Ectodermal cell (in vitro differentiated cells): ENCODE measurements at regions not wholly inside any gene's neighbourhood (a gene's known extent, or its start where the extent isn't known, plus 50 kb on each side); places are given as distances from the start of the nearest gene placed in this dataset.

Experiments used
- H3K27ac ChIP-seq: 2 replicates; pipeline ENCODE4 v1.7.0; 2013; ENCODE audit warnings: mild to moderate bottlenecking, low read depth, low read length; ENCODE audit not compliant: insufficient read depth, poor library complexity, severe bottlenecking
- H3K27me3 ChIP-seq: 2 replicates; pipeline ENCODE4 v1.7.0; 2013; ENCODE audit warnings: mild to moderate bottlenecking, low read length; ENCODE audit not compliant: insufficient read depth, control insufficient read depth, poor library complexity, severe bottlenecking
- H3K36me3 ChIP-seq: one replicate; pipeline ENCODE4 v1.7.0; 2013; ENCODE audit warnings: low read length; ENCODE audit not compliant: control insufficient read depth, insufficient read depth
- H3K4me1 ChIP-seq: one replicate; pipeline ENCODE4 v1.7.0; 2013; ENCODE audit warnings: low read length; ENCODE audit not compliant: control insufficient read depth, insufficient read depth
- H3K4me3 ChIP-seq: 2 replicates; pipeline ENCODE4 v1.7.0; 2013; ENCODE audit warnings: low read depth, low read length, control low read depth; ENCODE audit not compliant: insufficient read depth
- H3K9me3 ChIP-seq: 2 replicates; pipeline ENCODE4 v1.7.0; 2013; ENCODE audit warnings: mild to moderate bottlenecking, low read length, moderate library complexity; ENCODE audit not compliant: control insufficient read depth
- WGBS, 2 experiments: methylation state at CpG; one replicate each; pipeline ENCODE4 v1.1.7; 2013; ENCODE audit warnings: missing lambda C conversion rate in 2 of 2; 5-methylcytosine and 5-hydroxymethylcytosine counted together

GRCh38 chr22:27135031-27135981 lies 477.9 kb downstream of the MIAT start:
- Histone ChIP-seq H3K27me3 (no peaks in the 10 kb centered on the region), H3K4me1 (peaks cover 23% of the 10 kb centered on the region), H3K27ac (no peak overlapping the region), H3K9me3 (no peaks in the 10 kb centered on the region), H3K36me3 (no peaks in the 10 kb centered on the region), H3K4me3 (no peak overlapping the region)
- 90 to 92% methylated on average over 7 of the region's 7 CpGs for WGBS, 2 experiments

- Histone ChIP-seq H3K4me3 (no peak overlapping the region), H3K36me3 (no peaks in the 10 kb centered on the region), H3K27me3 (no peaks in the 10 kb centered on the region), H3K27ac (no peak overlapping the region), H3K4me1 (peaks cover 23% of the 10 kb centered on the region), H3K9me3 (no peaks in the 10 kb centered on the region)
- WGBS, 2 experiments, result 91 to 98% methylated on average over 2 of the region's 2 CpGs
Measured at GRCh38 chr22:27136596-27136995, 479.2 kb downstream of the MIAT start.

GRCh38 chr22:27137871-27138337 lies 480.5 kb downstream of the MIAT start:
- peaks cover 23% of the 10 kb centered on the region for H3K4me1 ChIP-seq
- H3K27ac ChIP-seq, result no peak overlapping the region
- 74 to 78% methylated on average over 13 of the region's 13 CpGs for WGBS, 2 experiments
- H3K9me3 ChIP-seq, result no peaks in the 10 kb centered on the region
- no peak overlapping the region for H3K4me3 ChIP-seq
- no peaks in the 10 kb centered on the region for H3K27me3 ChIP-seq
- no peaks in the 10 kb centered on the region for H3K36me3 ChIP-seq

- no peak overlapping the region for H3K27ac ChIP-seq
- H3K9me3 ChIP-seq, result no peaks in the 10 kb centered on the region
- H3K4me3 ChIP-seq, result no peak overlapping the region
- H3K4me1 ChIP-seq, result peaks cover 19% of the 10 kb centered on the region
- H3K36me3 ChIP-seq, result no peaks in the 10 kb centered on the region
- WGBS, 2 experiments, result 91 to 92% methylated on average over 7 of the region's 7 CpGs
- no peaks in the 10 kb centered on the region for H3K27me3 ChIP-seq
Measured at GRCh38 chr22:27138471-27138870, 481.1 kb downstream of the MIAT start.

GRCh38 chr22:27139935-27140511 lies 482.6 kb downstream of the MIAT start:
- Histone ChIP-seq H3K36me3 (no peaks in the 10 kb centered on the region), H3K27me3 (no peaks in the 10 kb centered on the region), H3K9me3 (no peaks in the 10 kb centered on the region), H3K27ac (no peak overlapping the region), H3K4me1 (peaks cover 6% of the 10 kb centered on the region), H3K4me3 (no peak overlapping the region)
- 85 to 91% methylated on average over 11 of the region's 11 CpGs for WGBS, 2 experiments

GRCh38 chr22:27142286-27142685 lies 484.9 kb downstream of the MIAT start:
- WGBS, 2 experiments, result 83 to 100% methylated on average over 1 to 2 of the region's 2 CpGs
- Histone ChIP-seq H3K27me3 (no peaks in the 10 kb centered on the region), H3K36me3 (no peaks in the 10 kb centered on the region), H3K4me3 (no peak overlapping the region), H3K27ac (no peak overlapping the region), H3K9me3 (no peaks in the 10 kb centered on the region), H3K4me1 (peaks cover 6% of the 10 kb centered on the region)

GRCh38 chr22:27144321-27144720 lies 486.9 kb downstream of the MIAT start:
- WGBS, 2 experiments, result 55 to 75% methylated on average over 2 of the region's 2 CpGs
- Histone ChIP-seq H3K9me3 (no peaks in the 10 kb centered on the region), H3K4me1 (no peaks in the 10 kb centered on the region), H3K27ac (no peak overlapping the region), H3K36me3 (no peaks in the 10 kb centered on the region), H3K27me3 (no peaks in the 10 kb centered on the region), H3K4me3 (no peak overlapping the region)

GRCh38 chr22:27146866-27147633 lies 489.7 kb downstream of the MIAT start:
- Histone ChIP-seq H3K27me3 (no peaks in the 10 kb centered on the region), H3K4me3 (no peak overlapping the region), H3K9me3 (no peaks in the 10 kb centered on the region), H3K27ac (peak overlapping the region; percentile 16), H3K4me1 (no peaks in the 10 kb centered on the region), H3K36me3 (no peaks in the 10 kb centered on the region)
- WGBS, 2 experiments, result 90 to 93% methylated on average over 4 of the region's 4 CpGs

- Histone ChIP-seq H3K27ac (no peak overlapping the region), H3K4me3 (no peak overlapping the region), H3K9me3 (no peaks in the 10 kb centered on the region), H3K4me1 (no peaks in the 10 kb centered on the region), H3K27me3 (no peaks in the 10 kb centered on the region), H3K36me3 (no peaks in the 10 kb centered on the region)
- 90 to 93% methylated on average over 1 to 2 of the region's 2 CpGs for WGBS, 2 experiments
Measured at GRCh38 chr22:27148055-27148454, 490.7 kb downstream of the MIAT start.
